ENCODE measurements at regions not wholly inside any gene's neighbourhood (a gene's known extent, or its start where the extent isn't known, plus 50 kb on each side); places are given as distances from the start of the nearest gene placed in this dataset.
A peak's percentile ranks its signal among the peaks of the same experiment; 100 is the strongest.

- ATAC-seq (ENCODE audit: low read depth) (peak; percentile 85), DNase-seq (peak; percentile 42)
- H3K4me3 Mint-ChIP-seq, result no peak overlapping the region
- H3K27ac Mint-ChIP-seq, result no peak overlapping the region
- no peaks in the 10 kb centered on the region for H3K36me3 Mint-ChIP-seq
- POLR2A ChIA-PET, result interaction anchor here (1.0 kb wide), 1 partner anchor 9 kb away, joined by 4 read pairs; no protein-coding TSS in a partner anchor
- no peaks in the 10 kb centered on the region for H3K27me3 Mint-ChIP-seq
- H3K4me1 Mint-ChIP-seq, result no peaks in the 10 kb centered on the region
- H3K9me3 Mint-ChIP-seq, result no peaks in the 10 kb centered on the region
These were observed 51.2 kb upstream of the CDH5 start for GRCh38 chr16:66315210-66315825.

GRCh38 chr16:66311306-66311705, 55.2 kb upstream of the CDH5 start:
- no peak overlapping the region for H3K4me3 Mint-ChIP-seq
- H3K36me3 Mint-ChIP-seq, result no peaks in the 10 kb centered on the region
- H3K9me3 Mint-ChIP-seq, result no peaks in the 10 kb centered on the region
- H3K27me3 Mint-ChIP-seq, result no peaks in the 10 kb centered on the region
- no peaks in the 10 kb centered on the region for H3K4me1 Mint-ChIP-seq
- ATAC-seq (ENCODE audit: low read depth) (no peak), DNase-seq (no peak)
- no peak overlapping the region for H3K27ac Mint-ChIP-seq
- POLR2A ChIA-PET, result no interaction called here

- Mint-ChIP-seq H3K4me1 (no peaks in the 10 kb centered on the region), H3K27me3 (no peaks in the 10 kb centered on the region), H3K4me3 (no peak overlapping the region), H3K27ac (no peak overlapping the region), H3K36me3 (no peaks in the 10 kb centered on the region), H3K9me3 (no peaks in the 10 kb centered on the region)
- no peak for ATAC-seq (ENCODE audit: low read depth)
- no peak for DNase-seq
- POLR2A ChIA-PET, result no interaction called here
These were observed 57.2 kb upstream of the CDH5 start for GRCh38 chr16:66309215-66309807.

GRCh38 chr16:66308096-66308495, 58.4 kb upstream of the CDH5 start:
- ATAC-seq (ENCODE audit: low read depth) (no peak), DNase-seq (no peak)
- Mint-ChIP-seq H3K27ac (no peak overlapping the region), H3K4me3 (no peak overlapping the region), H3K36me3 (no peaks in the 10 kb centered on the region), H3K4me1 (no peaks in the 10 kb centered on the region), H3K9me3 (no peaks in the 10 kb centered on the region), H3K27me3 (no peaks in the 10 kb centered on the region)
- POLR2A ChIA-PET, result no interaction called here

- no peak overlapping the region for H3K4me3 Mint-ChIP-seq
- no peak for ATAC-seq (ENCODE audit: low read depth)
- H3K27me3 Mint-ChIP-seq, result no peaks in the 10 kb centered on the region
- no peak overlapping the region for H3K27ac Mint-ChIP-seq
- no peaks in the 10 kb centered on the region for H3K9me3 Mint-ChIP-seq
- H3K4me1 Mint-ChIP-seq, result no peaks in the 10 kb centered on the region
- H3K36me3 Mint-ChIP-seq, result no peaks in the 10 kb centered on the region
- DNase-seq, result no peak
- POLR2A ChIA-PET, result no interaction called here
These were observed 59.9 kb upstream of the CDH5 start for GRCh38 chr16:66306366-66307150.

- Mint-ChIP-seq H3K36me3 (no peaks in the 10 kb centered on the region), H3K9me3 (peaks cover 1% of the 10 kb centered on the region), H3K27me3 (no peaks in the 10 kb centered on the region), H3K27ac (no peak overlapping the region), H3K4me3 (no peak overlapping the region), H3K4me1 (peaks cover 5% of the 10 kb centered on the region)
- POLR2A ChIA-PET, result no interaction called here
- DNase-seq (no peak), ATAC-seq (ENCODE audit: low read depth) (no peak)
These were observed 61.5 kb upstream of the CDH5 start for GRCh38 chr16:66304961-66305360.

GRCh38 chr16:66304151-66304550, 62.3 kb upstream of the CDH5 start:
- no peaks in the 10 kb centered on the region for H3K36me3 Mint-ChIP-seq
- DNase-seq (no peak), ATAC-seq (ENCODE audit: low read depth) (no peak)
- no peak overlapping the region for H3K4me3 Mint-ChIP-seq
- H3K27ac Mint-ChIP-seq, result no peak overlapping the region
- peaks cover 1% of the 10 kb centered on the region for H3K9me3 Mint-ChIP-seq
- H3K27me3 Mint-ChIP-seq, result no peaks in the 10 kb centered on the region
- POLR2A ChIA-PET, result no interaction called here
- H3K4me1 Mint-ChIP-seq, result peaks cover 12% of the 10 kb centered on the region

GRCh38 chr16:66300501-66300900, 66.0 kb upstream of the CDH5 start:
- Mint-ChIP-seq H3K4me3 (no peak overlapping the region), H3K27me3 (peaks cover 2% of the 10 kb centered on the region), H3K4me1 (peaks cover 15% of the 10 kb centered on the region), H3K27ac (peak overlapping the region; percentile 22), H3K36me3 (no peaks in the 10 kb centered on the region), H3K9me3 (peaks cover 1% of the 10 kb centered on the region)
- ATAC-seq (ENCODE audit: low read depth), result no peak
- DNase-seq, result no peak
- POLR2A ChIA-PET, result no interaction called here

- ATAC-seq (ENCODE audit: low read depth) (no peak), DNase-seq (no peak)
These were observed 66.5 kb upstream of the CDH5 start for GRCh38 chr16:66300037-66300436.

GRCh38 chr16:66299349-66299748, 67.1 kb upstream of the CDH5 start:
- Mint-ChIP-seq H3K27ac (no peak overlapping the region), H3K4me1 (peaks cover 15% of the 10 kb centered on the region), H3K27me3 (peaks cover 5% of the 10 kb centered on the region), H3K4me3 (no peak overlapping the region), H3K36me3 (no peaks in the 10 kb centered on the region), H3K9me3 (peaks cover 1% of the 10 kb centered on the region)
- peak; percentile 78 for ATAC-seq (ENCODE audit: low read depth)
- DNase-seq, result no peak
- POLR2A ChIA-PET, result no interaction called here

More at GRCh38 chr16:66300037-66300436, 66.5 kb upstream of the CDH5 start:
- Mint-ChIP-seq H3K27ac (no peak overlapping the region), H3K9me3 (peaks cover 1% of the 10 kb centered on the region), H3K36me3 (no peaks in the 10 kb centered on the region), H3K4me1 (peaks cover 15% of the 10 kb centered on the region), H3K27me3 (peaks cover 5% of the 10 kb centered on the region), H3K4me3 (no peak overlapping the region)
- POLR2A ChIA-PET, result no interaction called here

- DNase-seq (no peak), ATAC-seq (ENCODE audit: low read depth) (no peak)
- POLR2A ChIA-PET, result no interaction called here
- H3K36me3 Mint-ChIP-seq, result no peaks in the 10 kb centered on the region
- no peak overlapping the region for H3K4me3 Mint-ChIP-seq
- no peak overlapping the region for H3K27ac Mint-ChIP-seq
- H3K27me3 Mint-ChIP-seq, result peaks cover 5% of the 10 kb centered on the region
- H3K9me3 Mint-ChIP-seq, result peaks cover 1% of the 10 kb centered on the region
- H3K4me1 Mint-ChIP-seq, result peaks cover 15% of the 10 kb centered on the region
These were observed 67.8 kb upstream of the CDH5 start for GRCh38 chr16:66298571-66299120.

GRCh38 chr16:66298006-66298405, 68.5 kb upstream of the CDH5 start:
- Mint-ChIP-seq H3K36me3 (no peaks in the 10 kb centered on the region), H3K27me3 (peaks cover 5% of the 10 kb centered on the region), H3K4me3 (no peak overlapping the region), H3K4me1 (peaks cover 15% of the 10 kb centered on the region), H3K27ac (no peak overlapping the region), H3K9me3 (peaks cover 1% of the 10 kb centered on the region)
- POLR2A ChIA-PET, result no interaction called here
- ATAC-seq (ENCODE audit: low read depth), result no peak
- no peak for DNase-seq

GRCh38 chr16:66296591-66296990, 69.9 kb upstream of the CDH5 start:
- ATAC-seq (ENCODE audit: low read depth), result no peak
- Mint-ChIP-seq H3K27me3 (peaks cover 13% of the 10 kb centered on the region), H3K9me3 (peaks cover 1% of the 10 kb centered on the region), H3K27ac (no peak overlapping the region), H3K4me3 (no peak overlapping the region), H3K4me1 (peaks cover 15% of the 10 kb centered on the region), H3K36me3 (no peaks in the 10 kb centered on the region)
- no peak for DNase-seq
- POLR2A ChIA-PET, result no interaction called here

All from activated naive CD8-positive, alpha-beta T cell treated with anti-CD3 and anti-CD28 coated beads, Interleukin-2, amount 10 ng/mL, durations not matched to agents 7 days and 5 days (primary cell).